Vagina (tissue), 2 donors: ENCODE measurements at regions not wholly inside any gene's neighbourhood (a gene's known extent, or its start where the extent isn't known, plus 50 kb on each side); places are given as distances from the start of the nearest gene placed in this dataset.

Experiments used
- DNase-seq, 2 donors: peaks; one replicate each; pipeline ENCODE4 v3.0.0-alpha.2; 2017; ENCODE audit errors: extremely low spot score in 2 of 2
- H3K27ac ChIP-seq: fragments of 200-600 bp; sonication (generic); one replicate; pipeline ENCODE4 v1.5.1; 2019
- H3K27me3 ChIP-seq: fragments of 200-600 bp; sonication (generic); one replicate; pipeline ENCODE4 v1.5.1; 2019
- H3K36me3 ChIP-seq, 2 donors: fragments of 200-600 bp; sonication (generic); one replicate each; pipeline ENCODE4 v1.5.1; 2017 to 2019
- H3K4me1 ChIP-seq: fragments of 200-600 bp; sonication (generic); one replicate; pipeline ENCODE4 v1.5.1; 2019
- H3K4me3 ChIP-seq, 2 donors: fragments of 200-600 bp; sonication (generic); 1 replicate in 1 of 2; 2 replicates in 1 of 2; pipeline ENCODE4 v1.5.1; 2016 to 2019
- H3K9me3 ChIP-seq: fragments of 200-600 bp; sonication (generic); one replicate; pipeline ENCODE4 v1.5.1; 2019
- POLR2A ChIP-seq, 2 donors: fragments of 450-650 bp; IDR thresholded peaks; one replicate each; pipeline ENCODE4 v1.6.1; 2017; ENCODE audit warnings: antibody characterized with exemption in 2 of 2, mild to moderate bottlenecking in 2 of 2, moderate library complexity in 2 of 2
- POLR2AphosphoS5 ChIP-seq, 2 donors: sonication (generic); formaldehyde crosslinking; IDR thresholded peaks; one replicate each; pipeline ENCODE4 v1.9.0; 2017; ENCODE audit warnings: antibody characterized with exemption in 2 of 2, mild to moderate bottlenecking in 2 of 2, low read depth in 1 of 2; ENCODE audit not compliant: insufficient read depth in 1 of 2
- intact Hi-C: fragments of 100-400 bp; cut with DNase I; formaldehyde crosslinking; loops from one replicate; pipeline ENCODE4 v1.15.1; 2023
- TF ChIP-seq, protein P1 (sequence below), 3 experiments: fragments of 450-650 bp in 2 of 3; fragments of 200-600 bp in 1 of 3; sonication (generic) in 1 of 3; IDR thresholded peaks; one replicate each; pipeline ENCODE4 v1.5.1; 2017 to 2019; ENCODE audit warnings: antibody characterized with exemption in 3 of 3, mild to moderate bottlenecking in 2 of 3, moderate library complexity in 2 of 3

DNA sequence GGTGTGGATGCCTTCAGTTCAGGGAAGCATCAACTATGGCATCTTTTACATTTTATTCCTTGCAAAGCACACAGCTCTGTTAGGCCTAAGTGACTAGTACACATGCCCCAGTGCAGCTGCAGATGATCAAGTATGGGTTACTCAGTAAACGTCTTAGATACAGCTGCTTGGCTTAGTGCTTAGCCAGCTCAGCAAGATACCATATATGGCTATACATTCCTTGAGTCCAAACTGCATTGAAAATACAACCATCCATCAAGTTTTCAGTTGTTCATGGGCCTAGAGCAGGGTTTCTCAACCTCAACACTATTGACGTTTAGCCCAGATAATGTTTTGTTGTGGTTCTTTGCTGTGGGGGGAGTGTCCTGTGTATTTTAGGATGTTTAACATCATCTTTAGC lies 769.9 kb downstream of the TSN start:
- Histone ChIP-seq H3K27me3 (no peaks in the 10 kb centered on the region), H3K4me3 (no peak overlapping the region), H3K4me1 (no peaks in the 10 kb centered on the region), H3K27ac (no peak overlapping the region), H3K36me3 (no peaks in the 10 kb centered on the region), H3K9me3 (no peaks in the 10 kb centered on the region)
- TF ChIP-seq POLR2AphosphoS5 (IDR thresholded peaks at IDR 0.05; ENCODE audit: insufficient read depth in 1 of 2, low read depth in 1 of 2) (no peak), POLR2A (IDR thresholded peaks at IDR 0.05) (no peak)
- TF ChIP-seq, protein P1, sequence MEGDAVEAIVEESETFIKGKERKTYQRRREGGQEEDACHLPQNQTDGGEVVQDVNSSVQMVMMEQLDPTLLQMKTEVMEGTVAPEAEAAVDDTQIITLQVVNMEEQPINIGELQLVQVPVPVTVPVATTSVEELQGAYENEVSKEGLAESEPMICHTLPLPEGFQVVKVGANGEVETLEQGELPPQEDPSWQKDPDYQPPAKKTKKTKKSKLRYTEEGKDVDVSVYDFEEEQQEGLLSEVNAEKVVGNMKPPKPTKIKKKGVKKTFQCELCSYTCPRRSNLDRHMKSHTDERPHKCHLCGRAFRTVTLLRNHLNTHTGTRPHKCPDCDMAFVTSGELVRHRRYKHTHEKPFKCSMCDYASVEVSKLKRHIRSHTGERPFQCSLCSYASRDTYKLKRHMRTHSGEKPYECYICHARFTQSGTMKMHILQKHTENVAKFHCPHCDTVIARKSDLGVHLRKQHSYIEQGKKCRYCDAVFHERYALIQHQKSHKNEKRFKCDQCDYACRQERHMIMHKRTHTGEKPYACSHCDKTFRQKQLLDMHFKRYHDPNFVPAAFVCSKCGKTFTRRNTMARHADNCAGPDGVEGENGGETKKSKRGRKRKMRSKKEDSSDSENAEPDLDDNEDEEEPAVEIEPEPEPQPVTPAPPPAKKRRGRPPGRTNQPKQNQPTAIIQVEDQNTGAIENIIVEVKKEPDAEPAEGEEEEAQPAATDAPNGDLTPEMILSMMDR (IDR thresholded peaks at IDR 0.05): no peak
- intact Hi-C loops: no loop called here
- DNase-seq: no peak

DNA sequence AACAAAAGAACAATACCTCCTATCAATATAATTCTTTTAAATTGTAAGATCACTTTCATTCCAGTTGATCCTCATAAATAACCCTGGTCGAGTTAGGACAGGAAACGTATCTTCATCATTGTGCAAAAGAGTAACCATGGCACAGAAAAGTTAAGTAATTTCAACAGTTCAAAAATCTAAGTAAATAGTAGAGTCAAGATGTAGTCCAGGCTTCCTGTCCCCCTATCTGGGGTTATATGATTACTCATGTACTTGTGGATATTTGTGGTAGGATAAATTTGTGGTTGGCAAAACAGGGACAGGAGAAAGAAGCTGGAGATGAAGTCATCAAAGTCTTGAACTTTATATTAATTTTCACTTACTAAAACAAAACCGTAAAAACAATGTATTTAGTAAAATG lies 772.6 kb downstream of the TSN start:
- no peaks in the 10 kb centered on the region for H3K4me1 ChIP-seq
- H3K4me3 ChIP-seq: no peak overlapping the region
- TF ChIP-seq, protein P1 (IDR thresholded peaks at IDR 0.05): no peak
- no peak for TF ChIP-seq POLR2A (IDR thresholded peaks at IDR 0.05)
- TF ChIP-seq POLR2AphosphoS5 (IDR thresholded peaks at IDR 0.05; ENCODE audit: insufficient read depth in 1 of 2, low read depth in 1 of 2): no peak
- H3K36me3 ChIP-seq: no peaks in the 10 kb centered on the region
- H3K9me3 ChIP-seq: no peaks in the 10 kb centered on the region
- H3K27ac ChIP-seq: no peak overlapping the region
- no peak for DNase-seq
- no peaks in the 10 kb centered on the region for H3K27me3 ChIP-seq
- intact Hi-C loops: no loop called here

DNA sequence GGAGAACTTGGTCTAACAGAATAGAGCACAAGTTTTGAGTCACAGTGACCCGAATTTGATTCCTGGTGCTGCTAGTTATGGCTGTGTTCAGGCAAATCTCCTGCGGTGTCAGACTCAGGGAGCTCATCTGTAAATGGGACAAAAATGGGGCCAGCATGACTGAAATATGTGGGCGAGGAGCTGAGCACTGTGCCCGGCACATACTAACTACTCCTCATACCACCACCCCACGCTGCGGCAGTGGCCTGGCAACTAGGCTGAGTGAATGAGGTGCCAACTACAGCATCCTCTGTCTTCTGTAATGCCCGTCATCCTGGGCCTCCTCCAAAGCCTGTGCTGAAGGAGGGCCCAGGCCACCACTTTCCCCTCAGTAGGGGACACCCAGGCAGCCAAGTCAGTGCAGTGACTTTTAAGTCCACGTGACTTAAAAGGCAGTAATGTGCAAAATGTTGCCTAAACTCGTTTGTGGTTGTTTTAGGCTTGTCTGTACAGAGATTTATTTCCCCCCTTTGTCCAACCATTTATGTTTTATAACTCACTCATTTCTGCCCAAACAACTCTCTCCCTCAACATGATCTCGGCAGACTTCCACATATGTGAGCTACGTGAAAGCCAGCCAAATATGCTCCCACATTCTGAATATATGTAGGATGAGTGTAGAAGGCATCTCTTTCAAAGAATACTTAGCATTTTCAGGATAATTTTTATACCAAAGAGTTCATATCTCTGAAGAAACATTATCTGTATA lies 773.7 kb downstream of the TSN start:
- TF ChIP-seq POLR2A (IDR thresholded peaks at IDR 0.05): no peak
- TF ChIP-seq POLR2AphosphoS5 (IDR thresholded peaks at IDR 0.05; ENCODE audit: insufficient read depth in 1 of 2, low read depth in 1 of 2): no peak
- TF ChIP-seq, protein P1 (IDR thresholded peaks at IDR 0.05): no peak
- H3K4me1 ChIP-seq: no peaks in the 10 kb centered on the region
- no peak for DNase-seq
- intact Hi-C loops: no loop called here
- H3K27ac ChIP-seq: no peak overlapping the region
- no peaks in the 10 kb centered on the region for H3K9me3 ChIP-seq
- H3K36me3 ChIP-seq: no peaks in the 10 kb centered on the region
- no peaks in the 10 kb centered on the region for H3K27me3 ChIP-seq
- no peak overlapping the region for H3K4me3 ChIP-seq

DNA sequence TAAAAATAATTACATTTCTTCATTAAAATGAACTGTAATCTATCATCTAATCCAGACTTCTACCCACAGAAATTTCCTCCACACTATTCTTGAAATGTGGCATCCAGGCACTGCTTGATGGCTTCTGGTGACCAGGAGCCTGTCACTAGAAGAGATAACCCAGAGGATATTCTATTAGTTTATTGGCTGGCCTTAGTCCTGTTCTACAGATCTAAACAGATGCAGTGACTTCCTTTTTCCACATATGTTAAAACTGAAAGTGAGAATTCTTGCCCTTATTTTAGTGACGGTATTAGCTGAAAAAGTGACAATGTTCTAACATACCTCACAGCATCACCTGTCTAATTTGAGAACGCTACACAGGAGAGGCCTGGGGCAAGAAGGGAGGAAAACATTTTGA lies 775.4 kb downstream of the TSN start:
- no peak overlapping the region for H3K4me3 ChIP-seq
- H3K27ac ChIP-seq: no peak overlapping the region
- intact Hi-C loops: no loop called here
- no peak for DNase-seq
- no peaks in the 10 kb centered on the region for H3K27me3 ChIP-seq
- TF ChIP-seq, protein P1 (IDR thresholded peaks at IDR 0.05): no peak
- TF ChIP-seq POLR2A (IDR thresholded peaks at IDR 0.05) (no peak), POLR2AphosphoS5 (IDR thresholded peaks at IDR 0.05; ENCODE audit: insufficient read depth in 1 of 2, low read depth in 1 of 2) (no peak)
- H3K9me3 ChIP-seq: no peaks in the 10 kb centered on the region
- H3K36me3 ChIP-seq: no peaks in the 10 kb centered on the region
- no peaks in the 10 kb centered on the region for H3K4me1 ChIP-seq

DNA sequence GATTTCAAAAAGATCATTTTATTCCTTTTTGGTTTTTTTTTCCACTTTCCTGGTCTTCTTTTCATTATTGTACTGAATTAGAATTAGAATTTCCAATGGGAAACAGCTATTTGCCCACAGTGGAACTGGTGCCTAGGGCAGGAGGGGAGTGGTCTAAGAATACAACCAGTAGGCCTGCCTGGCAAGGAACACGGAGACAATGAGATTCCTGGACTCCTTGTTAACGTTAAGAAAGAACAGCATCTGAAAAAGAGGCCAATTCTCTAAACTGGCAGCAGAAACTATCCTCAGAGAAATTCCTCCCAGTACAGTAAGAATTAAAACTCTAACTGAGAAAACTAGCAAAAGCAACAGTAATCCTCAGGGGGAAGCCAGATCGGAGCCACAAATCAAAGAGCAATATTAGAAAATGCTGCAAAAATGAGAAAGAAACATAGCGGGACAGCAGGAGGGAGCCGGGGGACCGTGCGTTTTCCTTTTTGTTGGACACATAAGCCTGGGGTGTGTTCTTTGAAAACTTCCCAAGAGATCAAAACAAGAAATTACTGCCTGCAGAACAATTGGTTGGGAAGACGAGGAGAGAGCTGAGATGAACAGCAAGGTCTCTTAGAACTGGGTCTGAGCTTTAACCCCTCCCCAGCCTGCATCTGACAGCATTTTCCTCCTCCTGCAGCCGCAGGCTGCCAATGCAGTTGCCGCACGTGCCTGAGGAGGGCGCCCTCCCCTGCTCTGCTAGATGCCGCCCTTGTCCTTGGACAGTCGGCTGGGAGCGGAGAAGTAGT lies 776.0 kb downstream of the TSN start:
- Histone ChIP-seq H3K4me1 (no peaks in the 10 kb centered on the region), H3K4me3 (no peak overlapping the region), H3K27ac (no peak overlapping the region), H3K9me3 (no peaks in the 10 kb centered on the region), H3K36me3 (no peaks in the 10 kb centered on the region), H3K27me3 (no peaks in the 10 kb centered on the region)
- TF ChIP-seq, protein P1 (IDR thresholded peaks at IDR 0.05): no peak
- TF ChIP-seq POLR2AphosphoS5 (IDR thresholded peaks at IDR 0.05; ENCODE audit: insufficient read depth in 1 of 2, low read depth in 1 of 2) (no peak), POLR2A (IDR thresholded peaks at IDR 0.05) (no peak)
- DNase-seq: no peak
- intact Hi-C loops: no loop called here
